ENCODE measurements at regions not wholly inside any gene's neighbourhood (a gene's known extent, or its start where the extent isn't known, plus 50 kb on each side); places are given as distances from the start of the nearest gene placed in this dataset.

DNA sequence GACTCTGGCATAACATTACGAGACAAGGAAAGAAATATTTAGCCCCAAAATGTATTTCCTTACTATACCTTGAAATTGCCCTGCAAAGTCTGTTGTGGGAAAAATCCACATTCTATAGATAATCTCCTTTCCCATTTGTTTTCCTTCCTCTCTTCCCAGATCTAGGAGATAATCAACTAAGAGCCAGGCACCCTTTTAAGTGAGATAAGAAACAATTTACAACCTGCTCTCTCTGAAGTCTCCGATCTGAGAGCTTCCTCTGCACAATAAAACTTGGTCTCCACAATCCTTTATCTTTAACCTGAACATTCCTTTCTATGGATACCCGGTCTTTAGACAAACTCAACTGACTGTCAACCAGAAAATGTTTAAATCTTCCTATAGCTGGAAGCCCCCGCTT lies 1160.7 kb upstream of the NRXN1 start:
- TF ChIP-seq CTCF (IDR thresholded peaks at IDR 0.05), result no peak
- H3K4me2 ChIP-seq (ENCODE audit: low read length), result no peak overlapping the region
- no peak overlapping the region for H2AFZ ChIP-seq
- H3K36me3 ChIP-seq (ENCODE audit: control insufficient read depth, insufficient read depth, low read length), result no peaks in the 10 kb centered on the region
- H3K9me3 ChIP-seq (ENCODE audit: control insufficient read depth, low read length), result no peaks in the 10 kb centered on the region
- no peak overlapping the region for H3K4me3 ChIP-seq (ENCODE audit: low read depth, low read length)
- no peak overlapping the region for H3K9ac ChIP-seq
- no peaks in the 10 kb centered on the region for H3K27me3 ChIP-seq (ENCODE audit: control insufficient read depth, insufficient read depth, low read length)
- no peaks in the 10 kb centered on the region for H3K4me1 ChIP-seq
- no peaks in the 10 kb centered on the region for H3K79me2 ChIP-seq
- no peak overlapping the region for H3K27ac ChIP-seq

- TF ChIP-seq CTCF (IDR thresholded peaks at IDR 0.05), result no peak
- Histone ChIP-seq H3K4me2 (ENCODE audit: low read length) (no peak overlapping the region), H2AFZ (no peak overlapping the region), H3K4me3 (ENCODE audit: low read depth, low read length) (no peak overlapping the region), H3K9me3 (ENCODE audit: control insufficient read depth, low read length) (no peaks in the 10 kb centered on the region), H3K4me1 (no peaks in the 10 kb centered on the region), H3K9ac (no peak overlapping the region), H3K27ac (no peak overlapping the region), H3K27me3 (ENCODE audit: control insufficient read depth, insufficient read depth, low read length) (no peaks in the 10 kb centered on the region), H3K36me3 (ENCODE audit: control insufficient read depth, insufficient read depth, low read length) (no peaks in the 10 kb centered on the region), H3K79me2 (no peaks in the 10 kb centered on the region)
Observed at GRCh38 chr2:52181080-52181479, 1149.1 kb upstream of the NRXN1 start.

- Histone ChIP-seq H3K4me1 (no peaks in the 10 kb centered on the region), H3K27me3 (ENCODE audit: control insufficient read depth, insufficient read depth, low read length) (no peaks in the 10 kb centered on the region), H3K4me2 (ENCODE audit: low read length) (no peak overlapping the region), H3K36me3 (ENCODE audit: control insufficient read depth, insufficient read depth, low read length) (no peaks in the 10 kb centered on the region), H3K4me3 (ENCODE audit: low read depth, low read length) (no peak overlapping the region), H3K9ac (no peak overlapping the region), H2AFZ (no peak overlapping the region), H3K9me3 (ENCODE audit: control insufficient read depth, low read length) (no peaks in the 10 kb centered on the region), H3K79me2 (no peaks in the 10 kb centered on the region), H3K27ac (no peak overlapping the region)
- no peak for TF ChIP-seq CTCF (IDR thresholded peaks at IDR 0.05)
Observed at GRCh38 chr2:52178845-52179244, 1146.9 kb upstream of the NRXN1 start.

GRCh38 chr2:52145005-52145404 lies 1113.1 kb upstream of the NRXN1 start:
- TF ChIP-seq CTCF (IDR thresholded peaks at IDR 0.05), result no peak
- H3K4me3 ChIP-seq (ENCODE audit: low read depth, low read length), result no peak overlapping the region
- no peaks in the 10 kb centered on the region for H3K4me1 ChIP-seq
- H3K79me2 ChIP-seq, result no peaks in the 10 kb centered on the region
- H3K27ac ChIP-seq, result no peak overlapping the region
- H3K9me3 ChIP-seq (ENCODE audit: control insufficient read depth, low read length), result no peaks in the 10 kb centered on the region
- no peak overlapping the region for H3K9ac ChIP-seq
- no peak overlapping the region for H3K4me2 ChIP-seq (ENCODE audit: low read length)
- H2AFZ ChIP-seq, result no peak overlapping the region
- H3K36me3 ChIP-seq (ENCODE audit: control insufficient read depth, insufficient read depth, low read length), result no peaks in the 10 kb centered on the region
- H3K27me3 ChIP-seq (ENCODE audit: control insufficient read depth, insufficient read depth, low read length), result no peaks in the 10 kb centered on the region

- no peak for TF ChIP-seq CTCF (IDR thresholded peaks at IDR 0.05)
Observed at GRCh38 chr2:52144590-52144989, 1112.7 kb upstream of the NRXN1 start.

More at GRCh38 chr2:52144590-52144989, 1112.7 kb upstream of the NRXN1 start:
- no peaks in the 10 kb centered on the region for H3K36me3 ChIP-seq (ENCODE audit: control insufficient read depth, insufficient read depth, low read length)
- H3K27ac ChIP-seq, result no peak overlapping the region
- no peaks in the 10 kb centered on the region for H3K27me3 ChIP-seq (ENCODE audit: control insufficient read depth, insufficient read depth, low read length)
- H2AFZ ChIP-seq, result no peak overlapping the region
- no peaks in the 10 kb centered on the region for H3K4me1 ChIP-seq
- H3K9ac ChIP-seq, result no peak overlapping the region
- H3K4me3 ChIP-seq (ENCODE audit: low read depth, low read length), result no peak overlapping the region
- no peak overlapping the region for H3K4me2 ChIP-seq (ENCODE audit: low read length)
- no peaks in the 10 kb centered on the region for H3K9me3 ChIP-seq (ENCODE audit: control insufficient read depth, low read length)
- no peaks in the 10 kb centered on the region for H3K79me2 ChIP-seq

Data from parathyroid adenoma (tissue), 2 donors.